HEK293 (cell line): ENCODE measurements at regions not wholly inside any gene's neighbourhood (a gene's known extent, or its start where the extent isn't known, plus 50 kb on each side); places are given as distances from the start of the nearest gene placed in this dataset.
A peak's percentile ranks its signal among the peaks of the same experiment; 100 is the strongest.

Experiments
- CTCF ChIA-PET: fragments of 350-600 bp; formaldehyde crosslinking; extraction: SDS; loops from one replicate; lab custom pipeline; 2021; ENCODE audit warnings: antibody characterized with exemption; lab: Yijun Ruan, JAX
- POLR2A ChIA-PET: fragments of 300-600 bp; formaldehyde crosslinking; extraction: SDS; loops from one replicate; lab custom pipeline; 2020; ENCODE audit warnings: antibody characterized with exemption, inconsistent platforms; lab: Yijun Ruan, JAX
- H3K27ac ChIP-seq: fragments of 200-500 bp; sonication (Bioruptor generic); 2 replicates; pipeline ENCODE4 v1.5.1; 2014; ENCODE audit warnings: low read depth, low read length, control low read depth, inconsistent platforms; ENCODE audit errors: extremely low read depth
- H3K36me3 ChIP-seq, 2 experiments: fragments of 200-500 bp in 1 of 2; sonication (Bioruptor generic) in 1 of 2; 1 replicate in 1 of 2; 2 replicates in 1 of 2; pipeline ENCODE4 v1.5.1; 2014 to 2017; ENCODE audit warnings: inconsistent platforms in 2 of 2, low read length in 2 of 2; ENCODE audit not compliant: control insufficient read depth in 2 of 2, insufficient read depth in 1 of 2
- H3K4me1 ChIP-seq: fragments of 200-500 bp; sonication (Bioruptor generic); 2 replicates; pipeline ENCODE4 v1.5.1; 2014; ENCODE audit warnings: mild to moderate bottlenecking, low read length, inconsistent platforms; ENCODE audit not compliant: control insufficient read depth, insufficient read depth
- H3K4me3 ChIP-seq: 2 replicates; pipeline ENCODE4 v1.5.1; 2011; ENCODE audit warnings: low read depth, mild to moderate bottlenecking, control low read depth, low read length, moderate library complexity
- H3K9me3 ChIP-seq: fragments of 200-500 bp; sonication (Bioruptor generic); 2 replicates; pipeline ENCODE4 v1.5.1; 2014; ENCODE audit warnings: low read depth, low read length, inconsistent platforms; ENCODE audit not compliant: control insufficient read depth, insufficient read depth
- FEZF1 ChIP-seq: fragments of 450-650 bp; formaldehyde crosslinking; IDR thresholded peaks from 2 replicates; pipeline ENCODE4 v1.5.1; 2016; ENCODE audit warnings: missing biosample characterization, missing genetic modification characterization
- GLIS1 ChIP-seq: fragments of 450-650 bp; formaldehyde crosslinking; IDR thresholded peaks from 2 replicates; pipeline ENCODE4 v1.5.1; 2016; ENCODE audit warnings: missing biosample characterization, missing genetic modification characterization
- GLIS2 ChIP-seq: fragments of 450-650 bp; formaldehyde crosslinking; IDR thresholded peaks from 2 replicates; pipeline ENCODE4 v1.5.1; 2016; ENCODE audit warnings: missing biosample characterization, missing genetic modification characterization
- HIC1 ChIP-seq: fragments of 450-650 bp; formaldehyde crosslinking; IDR thresholded peaks from 2 replicates; pipeline ENCODE4 v1.5.1; 2016; ENCODE audit warnings: missing biosample characterization, missing genetic modification characterization
- KLF17 ChIP-seq: fragments of 450-650 bp; formaldehyde crosslinking; IDR thresholded peaks from 2 replicates; pipeline ENCODE4 v1.5.1; 2016; ENCODE audit warnings: missing biosample characterization, missing genetic modification characterization
- KLF8 ChIP-seq: fragments of 450-650 bp; formaldehyde crosslinking; IDR thresholded peaks from 2 replicates; pipeline ENCODE4 v1.5.1; 2016; ENCODE audit warnings: missing biosample characterization, missing genetic modification characterization
- KLF9 ChIP-seq: fragments of 450-650 bp; formaldehyde crosslinking; IDR thresholded peaks from 2 replicates; pipeline ENCODE4 v1.5.1; 2016; ENCODE audit warnings: missing biosample characterization, missing genetic modification characterization, low read depth
- MEIS1 ChIP-seq: sonication (generic); formaldehyde crosslinking; IDR thresholded peaks from 2 replicates; pipeline ENCODE4 v1.8.1; 2022; ENCODE audit warnings: missing genetic modification reagents, mild to moderate bottlenecking, borderline replicate concordance
- PRDM6 ChIP-seq: fragments of 450-650 bp; formaldehyde crosslinking; IDR thresholded peaks from 2 replicates; pipeline ENCODE4 v1.5.1; 2017; ENCODE audit warnings: missing biosample characterization, missing genetic modification characterization
- SP2 ChIP-seq: fragments of 450-650 bp; formaldehyde crosslinking; IDR thresholded peaks from 2 replicates; pipeline ENCODE4 v1.5.1; 2016; ENCODE audit warnings: missing biosample characterization, missing genetic modification characterization
- WT1 ChIP-seq: fragments of 450-650 bp; formaldehyde crosslinking; IDR thresholded peaks from 2 replicates; pipeline ENCODE4 v1.5.1; 2016; ENCODE audit warnings: missing biosample characterization, missing genetic modification characterization
- ZBTB1 ChIP-seq: fragments of 450-650 bp; formaldehyde crosslinking; IDR thresholded peaks from 2 replicates; pipeline ENCODE4 v1.5.1; 2016; ENCODE audit warnings: missing biosample characterization, missing genetic modification characterization
- ZBTB20 ChIP-seq: fragments of 450-650 bp; formaldehyde crosslinking; IDR thresholded peaks from 2 replicates; pipeline ENCODE4 v1.5.1; 2016; ENCODE audit warnings: missing biosample characterization, missing genetic modification characterization
- ZBTB21 ChIP-seq: fragments of 450-650 bp; formaldehyde crosslinking; IDR thresholded peaks from 2 replicates; pipeline ENCODE4 v1.5.1; 2017; ENCODE audit warnings: missing biosample characterization, missing genetic modification characterization
- ZBTB48 ChIP-seq: fragments of 450-650 bp; formaldehyde crosslinking; IDR thresholded peaks from 2 replicates; pipeline ENCODE4 v1.5.1; 2016; ENCODE audit warnings: missing biosample characterization, missing genetic modification characterization
- ZBTB8A ChIP-seq: fragments of 450-650 bp; formaldehyde crosslinking; IDR thresholded peaks from 2 replicates; pipeline ENCODE4 v1.5.1; 2016; ENCODE audit warnings: missing biosample characterization, missing genetic modification characterization
- ZFHX2 ChIP-seq: fragments of 450-650 bp; formaldehyde crosslinking; conservative IDR thresholded peaks from 2 replicates; pipeline ENCODE4 v1.5.1; 2016; ENCODE audit warnings: missing biosample characterization, missing genetic modification characterization
- ZIC2 ChIP-seq: fragments of 450-650 bp; formaldehyde crosslinking; IDR thresholded peaks from 2 replicates; pipeline ENCODE4 v1.5.1; 2016; ENCODE audit warnings: missing biosample characterization, missing genetic modification characterization
- ZNF335 ChIP-seq: fragments of 450-650 bp; formaldehyde crosslinking; conservative IDR thresholded peaks from 2 replicates; pipeline ENCODE4 v1.5.1; 2016; ENCODE audit warnings: missing biosample characterization, missing genetic modification characterization
- ZNF398 ChIP-seq: fragments of 450-650 bp; formaldehyde crosslinking; IDR thresholded peaks from 2 replicates; pipeline ENCODE4 v1.5.1; 2017; ENCODE audit warnings: missing biosample characterization, missing genetic modification characterization
- ZNF473 ChIP-seq: fragments of 450-650 bp; formaldehyde crosslinking; IDR thresholded peaks from 2 replicates; pipeline ENCODE4 v1.5.1; 2017; ENCODE audit warnings: missing biosample characterization, missing genetic modification characterization
- ZNF561 ChIP-seq: fragments of 450-650 bp; IDR thresholded peaks from 2 replicates; pipeline ENCODE4 v1.5.1; 2018; ENCODE audit warnings: missing biosample characterization, missing genetic modification characterization, borderline replicate concordance
- ZNF654 ChIP-seq: fragments of 450-650 bp; formaldehyde crosslinking; IDR thresholded peaks from 2 replicates; pipeline ENCODE4 v1.5.1; 2016; ENCODE audit warnings: low read depth, missing biosample characterization, missing genetic modification characterization
- ZNF692 ChIP-seq: fragments of 450-650 bp; formaldehyde crosslinking; IDR thresholded peaks from 2 replicates; pipeline ENCODE4 v1.5.1; 2016; ENCODE audit warnings: missing biosample characterization, missing genetic modification characterization
- ZNF792 ChIP-seq: fragments of 450-650 bp; formaldehyde crosslinking; IDR thresholded peaks from 2 replicates; pipeline ENCODE4 v1.5.1; 2016; ENCODE audit warnings: missing biosample characterization, missing genetic modification characterization
- ZNF830 ChIP-seq: fragments of 450-650 bp; IDR thresholded peaks from 2 replicates; pipeline ENCODE4 v1.5.0; 2018; ENCODE audit warnings: missing biosample characterization, missing genetic modification characterization, low read depth, mild to moderate bottlenecking, moderate library complexity
- ZSCAN30 ChIP-seq: fragments of 450-650 bp; IDR thresholded peaks from 2 replicates; pipeline ENCODE4 v1.5.1; 2018; ENCODE audit warnings: missing biosample characterization, mild to moderate bottlenecking, missing genetic modification characterization, moderate library complexity

- CTCF ChIA-PET, result no interaction called here
- peak overlapping the region; percentile 71; the same call in 1 of the 2 replicates for H3K27ac ChIP-seq
- POLR2A ChIA-PET, result no interaction called here
- no peaks in the 10 kb centered on the region for H3K36me3 ChIP-seq
- H3K4me3 ChIP-seq, result peak overlapping the region; percentile 54
- H3K9me3 ChIP-seq, result no peaks in the 10 kb centered on the region
- H3K4me1 ChIP-seq, result peaks cover 6% of the 10 kb centered on the region; the same call in 1 of the 2 replicates
- TF ChIP-seq SP2 (tag by site-specific recombination) (peak; percentile 45; the same call in 1 of the 2 replicates), GLIS1 (tag by site-specific recombination) (peak; percentile 69), ZNF692 (peak; percentile 61; the same call in 1 of the 2 replicates), WT1 (peak; percentile 50; the same call in 1 of the 2 replicates), MEIS1 (CRISPR knock-in tag) (no peak), ZNF561 (tag by site-specific recombination) (peak; percentile 66; the same call in 1 of the 2 replicates), KLF8 (tag by site-specific recombination) (0 out of 2 replicates have a peak, but pooled peaks have one; percentile 32), ZBTB8A (peak; percentile 94), FEZF1 (tag by site-specific recombination) (no peak), KLF17 (tag by site-specific recombination) (peak; percentile 33; the same call in 1 of the 2 replicates), ZNF792 (tag by site-specific recombination) (no peak), ZNF398 (peak; percentile 94), GLIS2 (tag by site-specific recombination) (peak; percentile 24; the same call in 1 of the 2 replicates), ZNF473 (no peak), ZNF654 (tag by site-specific recombination) (no peak), ZBTB21 (no peak), ZBTB1 (tag by site-specific recombination) (0 out of 2 replicates have a peak, but pooled peaks have one; percentile 17), HIC1 (0 out of 2 replicates have a peak, but pooled peaks have one; percentile 37), ZSCAN30 (tag by site-specific recombination) (0 out of 2 replicates have a peak, but pooled peaks have one; percentile 34), ZBTB20 (tag by site-specific recombination) (peak; percentile 27; the same call in 1 of the 2 replicates), ZNF830 (no peak), ZBTB48 (tag by site-specific recombination) (peak; percentile 47), KLF9 (tag by site-specific recombination) (no peak), ZFHX2 (tag by site-specific recombination) (peak; percentile 87), ZIC2 (tag by site-specific recombination) (peak; percentile 49), ZNF335 (tag by site-specific recombination) (peak; percentile 71; the same call in 1 of the 2 replicates), PRDM6 (no peak)
Observed at GRCh38 chr1:65525266-65526048, 105.0 kb downstream of the LEPR start.
